Glutamatergic neuron (in vitro differentiated cells): ENCODE measurements at regions not wholly inside any gene's neighbourhood (a gene's known extent, or its start where the extent isn't known, plus 50 kb on each side); places are given as distances from the start of the nearest gene placed in this dataset.
A peak's percentile ranks its signal among the peaks of the same experiment; 100 is the strongest.

ENCODE experiments used
- DNase-seq: peaks from one replicate; pipeline ENCODE4 v3.0.0; 2022
- H3K27ac Mint-ChIP-seq: one replicate; pipeline ENCODE4 v1.8.0; 2020; ENCODE audit warnings: mild to moderate bottlenecking, mixed read lengths, inconsistent platforms; ENCODE audit not compliant: unreplicated experiment
- H3K27me3 Mint-ChIP-seq: one replicate; pipeline ENCODE4 v1.8.0; 2020; ENCODE audit warnings: mild to moderate bottlenecking, moderate library complexity, mixed read lengths, inconsistent platforms; ENCODE audit not compliant: unreplicated experiment
- H3K36me3 Mint-ChIP-seq: one replicate; pipeline ENCODE4 v1.8.0; 2020; ENCODE audit warnings: mild to moderate bottlenecking, mixed read lengths, inconsistent platforms; ENCODE audit not compliant: unreplicated experiment
- H3K4me1 Mint-ChIP-seq: one replicate; pipeline ENCODE4 v1.8.0; 2020; ENCODE audit warnings: mild to moderate bottlenecking, low read depth, mixed read lengths, inconsistent platforms; ENCODE audit not compliant: unreplicated experiment
- H3K4me3 Mint-ChIP-seq: one replicate; pipeline ENCODE4 v1.8.0; 2020; ENCODE audit warnings: mild to moderate bottlenecking, mixed read lengths, inconsistent platforms; ENCODE audit not compliant: unreplicated experiment
- H3K9me3 Mint-ChIP-seq: one replicate; pipeline ENCODE4 v1.8.0; 2020; ENCODE audit warnings: mild to moderate bottlenecking, moderate library complexity, mixed read lengths, inconsistent platforms; ENCODE audit not compliant: unreplicated experiment
- CTCF ChIP-seq: fragments of 200-600 bp; sonication (generic); IDR thresholded peaks from one replicate; pipeline ENCODE4 v1.5.0; 2021; ENCODE audit not compliant: partially characterized antibody, unreplicated experiment

GRCh38 chr20:50368386-50368785 is 141.8 kb upstream of the PTPN1 start:
- no peak overlapping the region for H3K27ac Mint-ChIP-seq
- no peak for TF ChIP-seq CTCF
- H3K9me3 Mint-ChIP-seq, result peaks cover 2% of the 10 kb centered on the region
- no peak overlapping the region for H3K4me3 Mint-ChIP-seq
- no peak for DNase-seq
- peaks cover 9% of the 10 kb centered on the region for H3K4me1 Mint-ChIP-seq
- no peaks in the 10 kb centered on the region for H3K36me3 Mint-ChIP-seq
- H3K27me3 Mint-ChIP-seq, result peaks cover 6% of the 10 kb centered on the region

GRCh38 chr20:50368813-50369224 is 141.4 kb upstream of the PTPN1 start:
- no peak for TF ChIP-seq CTCF
- peaks cover 9% of the 10 kb centered on the region for H3K4me1 Mint-ChIP-seq
- H3K4me3 Mint-ChIP-seq, result no peak overlapping the region
- peaks cover 2% of the 10 kb centered on the region for H3K9me3 Mint-ChIP-seq
- H3K27ac Mint-ChIP-seq, result no peak overlapping the region
- no peak for DNase-seq
- no peaks in the 10 kb centered on the region for H3K36me3 Mint-ChIP-seq
- H3K27me3 Mint-ChIP-seq, result peaks cover 8% of the 10 kb centered on the region

- TF ChIP-seq CTCF, result no peak
- H3K36me3 Mint-ChIP-seq, result no peaks in the 10 kb centered on the region
- peaks cover 2% of the 10 kb centered on the region for H3K9me3 Mint-ChIP-seq
Observed at GRCh38 chr20:50369225-50370035, 140.8 kb upstream of the PTPN1 start.

GRCh38 chr20:50370036-50370566 is 140.1 kb upstream of the PTPN1 start:
- Mint-ChIP-seq H3K4me3 (no peak overlapping the region), H3K36me3 (no peaks in the 10 kb centered on the region), H3K27ac (peak overlapping the region; percentile 9), H3K9me3 (peaks cover 2% of the 10 kb centered on the region), H3K4me1 (peaks cover 9% of the 10 kb centered on the region), H3K27me3 (peaks cover 11% of the 10 kb centered on the region)
- no peak for DNase-seq
- no peak for TF ChIP-seq CTCF

More at GRCh38 chr20:50369225-50370035, 140.8 kb upstream of the PTPN1 start:
- Mint-ChIP-seq H3K27me3 (peaks cover 8% of the 10 kb centered on the region), H3K4me3 (no peak overlapping the region), H3K27ac (peak overlapping the region; percentile 9), H3K4me1 (peaks cover 6% of the 10 kb centered on the region)
- DNase-seq, result peak; percentile 47
